Heart left ventricle (tissue), 16 donors: ENCODE measurements at regions not wholly inside any gene's neighbourhood (a gene's known extent, or its start where the extent isn't known, plus 50 kb on each side); places are given as distances from the start of the nearest gene placed in this dataset.

Source experiments
- ATAC-seq, 4 donors: fragments of 200-7000 bp; cut with Tn5 transposase; one replicate each; pipeline ENCODE4 v1.9.1; 2020 to 2022; ENCODE audit warnings: moderate library complexity in 4 of 4, mild to moderate bottlenecking in 3 of 4, moderate number of reproducible peaks in 1 of 4
- DNase-seq, 5 donors: peaks; one replicate each; pipeline ENCODE4 v3.0.0-alpha.2; 2020
- H3K27ac ChIP-seq, 12 donors: fragments of 200-600 bp; sonication (generic) in 4 of 12; one replicate each; pipeline versions ENCODE4 v1.5.0 to v1.8.0; 2016 to 2022; ENCODE audit warnings: mild to moderate bottlenecking in 2 of 12
- H3K27me3 ChIP-seq, 9 donors: fragments of 200-600 bp; sonication (generic) in 2 of 9; one replicate each; pipeline versions ENCODE4 v1.5.1 to v1.8.0; 2016 to 2022; ENCODE audit warnings: mild to moderate bottlenecking in 3 of 9
- H3K36me3 ChIP-seq, 9 donors: fragments of 200-600 bp; sonication (generic) in 2 of 9; one replicate each; pipeline versions ENCODE4 v1.5.0 to v1.8.0; 2018 to 2022; ENCODE audit warnings: mild to moderate bottlenecking in 2 of 9
- H3K4me1 ChIP-seq, 12 donors: fragments of 200-600 bp; sonication (generic) in 4 of 12; one replicate each; pipeline versions ENCODE4 v1.5.0 to v1.8.0; 2016 to 2022; ENCODE audit warnings: mild to moderate bottlenecking in 3 of 12
- H3K4me3 ChIP-seq, 12 donors: fragments of 200-600 bp; sonication (generic) in 4 of 12; one replicate each; pipeline versions ENCODE4 v1.5.0 to v1.8.0; 2017 to 2022; ENCODE audit warnings: mild to moderate bottlenecking in 9 of 12, moderate library complexity in 4 of 12
- H3K9me3 ChIP-seq, 12 donors: fragments of 200-600 bp; sonication (generic) in 4 of 12; one replicate each; pipeline versions ENCODE4 v1.5.0 to v1.8.0; 2016 to 2022; ENCODE audit warnings: mild to moderate bottlenecking in 1 of 12
- POLR2A ChIP-seq, 2 donors: fragments of 450-650 bp; IDR thresholded peaks; one replicate each; pipeline ENCODE4 v1.6.1; 2017; ENCODE audit warnings: antibody characterized with exemption in 2 of 2, mild to moderate bottlenecking in 2 of 2, moderate library complexity in 2 of 2
- WGBS, 4 donors: extraction: QIAGEN DNeasy Blood & Tissue Kit in 2 of 4; methylation state at CpG; one replicate each; pipeline versions ENCODE4 v1.1.5 to v1.1.7; 2013 to 2018; 5-methylcytosine and 5-hydroxymethylcytosine counted together
- intact Hi-C, 10 donors: fragments of 100-400 bp; cut with DNase I; formaldehyde crosslinking; loops; one replicate each; pipeline versions ENCODE4 v1.11.1 to v1.14.2; 2022
- TF ChIP-seq, protein P1 (sequence below), 12 donors: fragments of 200-600 bp; sonication (generic) in 4 of 12; IDR thresholded peaks; one replicate each; pipeline versions ENCODE4 v1.5.0 to v1.8.0; 2018 to 2022; ENCODE audit warnings: antibody characterized with exemption in 12 of 12, mild to moderate bottlenecking in 5 of 12
- donor health status: ischemic (EF 13 %, LVEDD 7.1; RV severe dilation, severe dysfunction).
- donor health status: healthy with polysubstance abuse.
- donor health status: DM: no; HTN: yes; CAD: no.
- donor health status: DM: no; HTN: no; CAD: no.
- donor health status: ischemic (EF 25% LVEDD 6.9; RV normal size, moderate dysfunction).
- donor health status: ischemic (EF 25% LVEDD 5.7; RV mildly dilated, moderate dysfunction).
- donor health status: healthy.
- donor health status: DM: yes; HTN: yes; CAD: no.
- donor health status: ischemic (EF 35%, LVEDD 5.7; RV mildly dilated, moderate dysfunction).
- donor health status: nonischemic (EF 11% LVEDD 7.7; RV severe dilation, severe dysfunction).
- donor health status: DM: yes; HTN: yes; CAD: no.
- donor health status: PGD.
- donor health status: ischemic (EF 29% LVEDD 5.4; RV normal size, mild dysfunction).
- donor health status: nonischemic (EF 23%, LVEDD 6.1; RV moderate dilation, normal function).

GRCh38 chr12:94071258-94071657, 77.1 kb upstream of the PLXNC1 start:
- WGBS, 4 donors: 47 to 73% (median 53%) methylated on average over 2 of the region's 2 CpGs
- intact Hi-C loops: loop anchor here (5.0 to 10.0 kb wide), 10 partner anchors 76 to 396 kb away; partner anchors contain the start of gene CRADD (in 4 of the 10)
- TF ChIP-seq POLR2A (IDR thresholded peaks at IDR 0.05): no peak
- TF ChIP-seq, protein P1, sequence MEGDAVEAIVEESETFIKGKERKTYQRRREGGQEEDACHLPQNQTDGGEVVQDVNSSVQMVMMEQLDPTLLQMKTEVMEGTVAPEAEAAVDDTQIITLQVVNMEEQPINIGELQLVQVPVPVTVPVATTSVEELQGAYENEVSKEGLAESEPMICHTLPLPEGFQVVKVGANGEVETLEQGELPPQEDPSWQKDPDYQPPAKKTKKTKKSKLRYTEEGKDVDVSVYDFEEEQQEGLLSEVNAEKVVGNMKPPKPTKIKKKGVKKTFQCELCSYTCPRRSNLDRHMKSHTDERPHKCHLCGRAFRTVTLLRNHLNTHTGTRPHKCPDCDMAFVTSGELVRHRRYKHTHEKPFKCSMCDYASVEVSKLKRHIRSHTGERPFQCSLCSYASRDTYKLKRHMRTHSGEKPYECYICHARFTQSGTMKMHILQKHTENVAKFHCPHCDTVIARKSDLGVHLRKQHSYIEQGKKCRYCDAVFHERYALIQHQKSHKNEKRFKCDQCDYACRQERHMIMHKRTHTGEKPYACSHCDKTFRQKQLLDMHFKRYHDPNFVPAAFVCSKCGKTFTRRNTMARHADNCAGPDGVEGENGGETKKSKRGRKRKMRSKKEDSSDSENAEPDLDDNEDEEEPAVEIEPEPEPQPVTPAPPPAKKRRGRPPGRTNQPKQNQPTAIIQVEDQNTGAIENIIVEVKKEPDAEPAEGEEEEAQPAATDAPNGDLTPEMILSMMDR (IDR thresholded peaks at IDR 0.05): no peak

DNA sequence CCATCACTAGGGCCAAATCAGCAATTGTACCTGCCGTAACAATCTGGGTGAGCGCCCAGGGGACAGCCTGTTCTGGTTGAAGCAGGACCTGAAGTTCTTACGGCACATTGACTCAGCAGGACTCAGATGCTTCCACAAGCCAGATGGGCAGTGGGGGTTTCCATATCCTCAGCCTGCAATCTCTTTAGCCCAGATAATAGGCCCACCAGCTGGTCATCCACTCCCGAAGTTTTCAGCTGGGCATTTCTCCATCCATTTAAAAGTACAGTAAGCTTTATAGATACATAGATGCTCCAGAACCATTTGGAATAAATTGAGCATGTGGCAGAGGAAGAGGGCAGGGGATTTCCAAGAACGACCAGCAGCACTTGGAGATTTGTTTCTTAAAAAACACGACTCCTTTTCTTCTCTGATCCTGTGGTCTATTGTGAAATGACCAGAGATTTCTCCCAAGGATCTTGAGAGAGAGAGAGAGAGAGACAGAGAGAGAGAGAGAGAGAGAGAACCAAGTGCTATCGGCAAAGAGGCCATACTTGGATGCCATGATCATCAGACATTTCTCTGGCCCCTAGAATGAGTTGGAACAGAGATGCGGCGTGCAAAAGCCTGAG, 74.8 kb upstream of the PLXNC1 start:
- ATAC-seq (peak; percentile 20 to 75 (median 68)), DNase-seq (peak in 4 of 5 donors; percentile 13 to 91 (median 34))
- H3K36me3 ChIP-seq: no peaks in the 10 kb centered on the region
- peaks cover 0 to 7% (median 0%) of the 10 kb centered on the region in 12 donors for H3K9me3 ChIP-seq
- TF ChIP-seq, protein P1 (IDR thresholded peaks at IDR 0.05): no peak
- no peak for TF ChIP-seq POLR2A (IDR thresholded peaks at IDR 0.05)
- intact Hi-C loops: loop anchor here (2.0 to 10.0 kb wide), 12 partner anchors 79 to 399 kb away; partner anchors contain the start of gene CRADD (in 4 of the 10)
- WGBS, 4 donors: 65 to 80% (median 68%) methylated on average over 9 of the region's 9 CpGs
- no peak overlapping the region for H3K4me3 ChIP-seq
- H3K27me3 ChIP-seq: no peaks in the 10 kb centered on the region
- peaks cover 0 to 32% (median 20%) of the 10 kb centered on the region in 12 donors for H3K4me1 ChIP-seq
- H3K27ac ChIP-seq: peak overlapping the region in 11 of 12 donors; percentile 74 to 96 (median 86)

More at GRCh38 chr12:94071258-94071657, 77.1 kb upstream of the PLXNC1 start:
- Histone ChIP-seq H3K27me3 (no peaks in the 10 kb centered on the region), H3K4me1 (peaks cover 0 to 31% (median 20%) of the 10 kb centered on the region in 12 donors), H3K4me3 (no peak overlapping the region), H3K9me3 (peaks cover 0 to 10% (median 0%) of the 10 kb centered on the region in 12 donors), H3K27ac (no peak overlapping the region), H3K36me3 (no peaks in the 10 kb centered on the region)
- no peak for DNase-seq
- no peak for ATAC-seq

DNA sequence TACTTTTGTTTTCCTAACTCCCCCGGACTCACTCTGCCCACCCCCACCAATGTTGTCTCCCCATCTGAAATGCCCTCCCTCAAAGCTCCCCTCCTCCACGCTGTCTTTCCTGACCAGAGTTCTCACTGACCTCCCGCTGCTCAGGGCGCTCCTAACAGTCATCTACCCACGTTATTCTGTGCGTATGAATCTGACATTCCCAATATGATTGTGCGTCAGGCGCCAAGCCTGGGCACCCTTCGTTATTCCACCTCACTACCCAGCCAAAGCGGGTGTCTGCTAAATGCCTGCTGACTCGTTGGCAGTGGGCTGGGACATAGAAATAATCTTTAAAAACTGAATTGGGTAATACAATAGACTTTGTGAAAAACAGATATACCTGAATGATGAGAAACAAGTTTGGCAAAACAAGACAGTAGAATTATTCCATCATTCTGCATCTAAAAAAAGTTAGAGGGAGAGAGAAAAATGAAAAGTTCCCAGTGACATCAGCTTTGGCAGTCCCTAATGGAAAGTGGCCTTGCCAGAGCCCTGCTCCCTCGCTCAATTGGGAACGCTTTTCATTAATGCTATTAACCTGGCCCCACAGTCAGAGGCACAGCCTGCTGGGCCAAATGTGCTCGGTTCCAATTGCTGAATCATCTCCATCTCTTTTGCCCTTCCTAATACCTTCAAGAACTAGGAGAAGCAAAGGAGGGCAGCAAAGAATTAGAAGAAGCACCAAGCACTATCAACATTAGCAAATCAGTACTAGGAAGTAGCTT, 74.0 kb upstream of the PLXNC1 start:
- Histone ChIP-seq H3K27ac (peak overlapping the region; percentile 74 to 96 (median 84)), H3K4me3 (peak overlapping the region in 4 of 12 donors; percentile 4 to 36 (median 18)), H3K27me3 (no peaks in the 10 kb centered on the region), H3K4me1 (peaks cover 0 to 32% (median 20%) of the 10 kb centered on the region in 12 donors), H3K9me3 (no peaks in the 10 kb centered on the region), H3K36me3 (no peaks in the 10 kb centered on the region)
- no peak for TF ChIP-seq POLR2A (IDR thresholded peaks at IDR 0.05)
- TF ChIP-seq, protein P1 (IDR thresholded peaks at IDR 0.05): peak in 2 of 12 donors; percentile 7 to 26
- ATAC-seq: peak; percentile 83 to 93 (median 87)
- intact Hi-C loops: loop anchor here (2.0 to 10.0 kb wide), 12 partner anchors 80 to 400 kb away; partner anchors contain the start of gene CRADD (in 4 of the 10)
- WGBS, 4 donors: 61 to 65% (median 64%) methylated on average over 14 of the region's 14 CpGs
- DNase-seq: peak in 4 of 5 donors; percentile 70 to 86 (median 74)
